SK-N-SH (cell line): ENCODE measurements at regions not wholly inside any gene's neighbourhood (a gene's known extent, or its start where the extent isn't known, plus 50 kb on each side); places are given as distances from the start of the nearest gene placed in this dataset.
"Not testable (repeated sequence)": the region's sequence is repeated elsewhere in the genome, so short reads cannot be mapped to it uniquely, and the experiment has no call there.

Experiments
- CTCF ChIP-seq: fragments of 200-600 bp; sonication (generic); IDR thresholded peaks from 2 replicates; pipeline ENCODE4 v1.6.1; 2017; ENCODE audit warnings: antibody characterized with exemption, mild to moderate bottlenecking, moderate library complexity
- EZH2phosphoT487 ChIP-seq: fragments of 200-600 bp; sonication (generic); IDR thresholded peaks from 2 replicates; pipeline ENCODE4 v1.6.1; 2017; ENCODE audit warnings: low read depth, mixed run types, mild to moderate bottlenecking, antibody characterized with exemption, moderate library complexity, borderline replicate concordance

GRCh38 chr7:63561911-63562310 is 436.7 kb upstream of the ZNF722 start:
- TF ChIP-seq CTCF, EZH2phosphoT487: not testable (repeated sequence)
